Spleen (tissue), 11 donors: ENCODE measurements at regions not wholly inside any gene's neighbourhood (a gene's known extent, or its start where the extent isn't known, plus 50 kb on each side); places are given as distances from the start of the nearest gene placed in this dataset.

Experiments
- DNase-seq: peaks from one replicate; pipeline ENCODE4 v3.0.0-alpha.2; 2020
- H3K27ac ChIP-seq, 8 donors: fragments of 200-600 bp; sonication (generic) in 7 of 8; 1 replicate in 4 of 8; 2 replicates in 4 of 8; pipeline versions ENCODE4 v1.5.0 to v1.8.0; 2016 to 2021; ENCODE audit warnings: inconsistent platforms in 4 of 8, mild to moderate bottlenecking in 4 of 8, moderate library complexity in 1 of 8
- H3K27me3 ChIP-seq, 7 donors: fragments of 200-600 bp; sonication (generic) in 6 of 7; replicated peaks in 1 of 7; 1 replicate in 4 of 7; 2 replicates in 3 of 7; pipeline versions ENCODE4 v1.5.0 to v1.8.0; 2016 to 2021; ENCODE audit warnings: inconsistent platforms in 3 of 7, mild to moderate bottlenecking in 1 of 7
- H3K36me3 ChIP-seq, 6 donors: fragments of 200-600 bp; sonication (generic) in 5 of 6; 1 replicate in 4 of 6; 2 replicates in 2 of 6; pipeline versions ENCODE4 v1.5.0 to v1.8.0; 2016 to 2021; ENCODE audit warnings: inconsistent platforms in 2 of 6
- H3K4me1 ChIP-seq, 6 donors: fragments of 200-600 bp; sonication (generic) in 5 of 6; 1 replicate in 3 of 6; 2 replicates in 3 of 6; pipeline versions ENCODE4 v1.5.0 to v1.8.0; 2016 to 2021; ENCODE audit warnings: inconsistent platforms in 3 of 6
- H3K4me3 ChIP-seq, 8 donors: fragments of 200-600 bp; sonication (generic) in 7 of 8; 1 replicate in 4 of 8; 2 replicates in 4 of 8; pipeline versions ENCODE4 v1.5.0 to v1.8.0; 2016 to 2021; ENCODE audit warnings: inconsistent platforms in 4 of 8, mild to moderate bottlenecking in 4 of 8, moderate library complexity in 2 of 8
- H3K9me3 ChIP-seq, 8 donors: fragments of 200-600 bp; sonication (generic) in 7 of 8; 1 replicate in 4 of 8; 2 replicates in 4 of 8; pipeline versions ENCODE4 v1.5.0 to v1.8.0; 2016 to 2021; ENCODE audit warnings: inconsistent platforms in 4 of 8
- CTCF ChIP-seq, 11 experiments: fragments of 200-600 bp in 7 of 11; fragments of 450-650 bp in 4 of 11; sonication (generic) in 4 of 11; IDR thresholded peaks in 8 of 11; conservative IDR thresholded peaks in 3 of 11; 1 replicate in 7 of 11; 2 replicates in 4 of 11; pipeline versions ENCODE4 v1.4.0 to v1.8.0; 2016 to 2021; ENCODE audit warnings: antibody characterized with exemption in 11 of 11, inconsistent platforms in 4 of 11, mild to moderate bottlenecking in 1 of 11
- POLR2A ChIP-seq, 3 donors: fragments of 450-650 bp; IDR thresholded peaks; one replicate each; pipeline ENCODE4 v1.5.1; 2017; ENCODE audit warnings: antibody characterized with exemption in 3 of 3, mild to moderate bottlenecking in 1 of 3
- POLR2AphosphoS5 ChIP-seq, 3 donors: sonication (generic); formaldehyde crosslinking; IDR thresholded peaks; one replicate each; pipeline ENCODE4 v1.5.1; 2017; ENCODE audit warnings: antibody characterized with exemption in 3 of 3
- WGBS, 5 donors: extraction: QIAGEN DNeasy Blood & Tissue Kit in 3 of 5; methylation state at CpG; one replicate each; pipeline versions ENCODE4 v1.1.5 to v1.1.7; 2013 to 2018; 5-methylcytosine and 5-hydroxymethylcytosine counted together
- intact Hi-C: fragments of 100-400 bp; cut with DNase I; formaldehyde crosslinking; loops from one replicate; pipeline ENCODE4 v1.15.0; 2023; ENCODE audit warnings: low total_unique reads
- donor health status: healthy with polysubstance abuse.
- donor health status: DM: no; HTN: no; CAD: no; lungs with moderate emphysema.
- donor health status: DM: no; HTN: no; CAD: no.
- donor health status: Bipolar disorder and iron deficiency.
- donor health status: healthy.
- donor health status: DM: no; HTN: no; CAD: no.
- donor health status: DM: yes; HTN: yes; CAD: no.

- Histone ChIP-seq H3K9me3 (no peaks in the 10 kb centered on the region), H3K27me3 (no peaks in the 10 kb centered on the region), H3K36me3 (peaks cover 0 to 7% (median 0%) of the 10 kb centered on the region in 6 donors), H3K27ac (peak overlapping the region in 5 of 8 donors; percentile 15 to 68 (median 29)), H3K4me3 (peak overlapping the region in 1 of 8 donors; percentile 3), H3K4me1 (peaks cover 15 to 83% (median 73%) of the 10 kb centered on the region in 6 donors)
- 53 to 76% (median 66%) methylated on average over 8 of the region's 8 CpGs for WGBS, 5 donors
- DNase-seq, result no peak
- TF ChIP-seq CTCF (IDR thresholded peaks at IDR 0.05 in 8 of 11, conservative IDR thresholded peaks at IDR 0.05 in 3 of 11) (no peak), POLR2A (IDR thresholded peaks at IDR 0.05) (no peak), POLR2AphosphoS5 (IDR thresholded peaks at IDR 0.05) (peak in 1 of 3 donors; percentile 10)
- intact Hi-C loops, result no loop called here
These were observed 106.3 kb downstream of the C9orf152 start for GRCh38 chr9:110101531-110102161.

GRCh38 chr9:110103257-110103656 lies 104.7 kb downstream of the C9orf152 start:
- Histone ChIP-seq H3K4me1 (peaks cover 15 to 94% (median 72%) of the 10 kb centered on the region in 6 donors), H3K9me3 (no peaks in the 10 kb centered on the region), H3K27ac (peak overlapping the region in 4 of 8 donors; percentile 5 to 68 (median 34)), H3K4me3 (no peak overlapping the region), H3K36me3 (peaks cover 0 to 7% (median 0%) of the 10 kb centered on the region in 6 donors), H3K27me3 (no peaks in the 10 kb centered on the region)
- DNase-seq, result no peak
- intact Hi-C loops, result no loop called here
- WGBS, 5 donors, result 69 to 82% (median 78%) methylated on average over 2 of the region's 2 CpGs
- no peak for TF ChIP-seq POLR2A (IDR thresholded peaks at IDR 0.05)
- TF ChIP-seq POLR2AphosphoS5 (IDR thresholded peaks at IDR 0.05), result no peak
- TF ChIP-seq CTCF (IDR thresholded peaks at IDR 0.05 in 8 of 11, conservative IDR thresholded peaks at IDR 0.05 in 3 of 11), result no peak

- Histone ChIP-seq H3K27ac (peak overlapping the region in 4 of 8 donors; percentile 8 to 68 (median 33)), H3K4me3 (no peak overlapping the region), H3K4me1 (peaks cover 15 to 92% (median 63%) of the 10 kb centered on the region in 6 donors), H3K9me3 (no peaks in the 10 kb centered on the region), H3K36me3 (peaks cover 0 to 7% (median 0%) of the 10 kb centered on the region in 6 donors), H3K27me3 (no peaks in the 10 kb centered on the region)
- WGBS, 5 donors, result 77 to 92% (median 82%) methylated on average over 5 of the region's 5 CpGs
- intact Hi-C loops, result no loop called here
- no peak for TF ChIP-seq POLR2AphosphoS5 (IDR thresholded peaks at IDR 0.05)
- TF ChIP-seq CTCF (IDR thresholded peaks at IDR 0.05 in 8 of 11, conservative IDR thresholded peaks at IDR 0.05 in 3 of 11), result no peak
- TF ChIP-seq POLR2A (IDR thresholded peaks at IDR 0.05), result no peak
- no peak for DNase-seq
These were observed 103.6 kb downstream of the C9orf152 start for GRCh38 chr9:110104261-110104809.

- TF ChIP-seq POLR2A (IDR thresholded peaks at IDR 0.05), result no peak
- no peak for TF ChIP-seq POLR2AphosphoS5 (IDR thresholded peaks at IDR 0.05)
- TF ChIP-seq CTCF (IDR thresholded peaks at IDR 0.05 in 8 of 11, conservative IDR thresholded peaks at IDR 0.05 in 3 of 11), result no peak
- no peak for DNase-seq
- Histone ChIP-seq H3K36me3 (peaks cover 0 to 7% (median 0%) of the 10 kb centered on the region in 6 donors), H3K4me3 (no peak overlapping the region), H3K9me3 (no peaks in the 10 kb centered on the region), H3K4me1 (peaks cover 15 to 96% (median 66%) of the 10 kb centered on the region in 6 donors), H3K27ac (peak overlapping the region in 2 of 8 donors; percentile 46 to 68), H3K27me3 (no peaks in the 10 kb centered on the region)
- intact Hi-C loops, result no loop called here
- WGBS, 5 donors, result 41 to 68% (median 65%) methylated on average over 2 of the region's 2 CpGs
These were observed 102.9 kb downstream of the C9orf152 start for GRCh38 chr9:110105107-110105506.
